ENCODE measurements at regions not wholly inside any gene's neighbourhood (a gene's known extent, or its start where the extent isn't known, plus 50 kb on each side); places are given as distances from the start of the nearest gene placed in this dataset.

DNA sequence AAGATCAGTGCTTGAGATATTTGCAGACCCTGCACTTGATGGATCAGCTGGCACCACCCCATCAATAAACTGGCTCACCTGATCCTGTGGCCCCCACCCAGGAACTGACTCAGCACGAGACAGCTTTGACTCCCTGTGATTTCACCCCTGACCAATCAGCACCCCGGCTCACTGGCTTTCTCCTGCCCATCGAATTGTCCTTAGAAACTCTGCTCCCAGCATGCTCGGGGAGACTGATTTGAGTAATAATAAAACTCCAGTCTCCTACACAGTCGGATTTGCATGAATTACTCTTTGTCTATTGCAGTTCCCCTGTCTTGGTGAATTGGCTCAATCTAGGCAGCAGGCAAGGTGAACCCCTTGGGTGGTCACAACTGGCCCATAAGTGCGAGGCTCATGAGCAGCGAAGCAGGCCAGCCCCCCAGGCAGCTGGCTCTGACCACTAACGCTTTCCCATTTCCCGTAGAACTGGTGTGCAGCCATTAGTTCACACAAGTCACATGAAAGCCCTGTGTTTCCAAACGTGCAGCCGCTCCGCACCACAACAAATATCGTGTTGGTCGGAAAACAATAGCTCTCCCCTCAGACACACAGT, 79.6 kb downstream of the RSPH3 start:
- H3K4me3 Mint-ChIP-seq = no peak overlapping the region
- no peaks in the 10 kb centered on the region for H3K36me3 Mint-ChIP-seq (ENCODE audit: low read depth)
- no peak for ATAC-seq (replicated peaks)
- no peak overlapping the region for H3K27ac Mint-ChIP-seq
- H3K27me3 Mint-ChIP-seq = no peaks in the 10 kb centered on the region
- H3K4me1 Mint-ChIP-seq = peaks cover 4% of the 10 kb centered on the region
- H3K9me3 Mint-ChIP-seq = no peaks in the 10 kb centered on the region

GRCh38 chr6:158919865-158920264, 80.1 kb downstream of the RSPH3 start:
- Mint-ChIP-seq H3K9me3 (no peaks in the 10 kb centered on the region), H3K27ac (no peak overlapping the region), H3K27me3 (no peaks in the 10 kb centered on the region), H3K4me3 (no peak overlapping the region), H3K4me1 (peaks cover 4% of the 10 kb centered on the region), H3K36me3 (ENCODE audit: low read depth) (no peaks in the 10 kb centered on the region)
- ATAC-seq (replicated peaks) = no peak

DNA sequence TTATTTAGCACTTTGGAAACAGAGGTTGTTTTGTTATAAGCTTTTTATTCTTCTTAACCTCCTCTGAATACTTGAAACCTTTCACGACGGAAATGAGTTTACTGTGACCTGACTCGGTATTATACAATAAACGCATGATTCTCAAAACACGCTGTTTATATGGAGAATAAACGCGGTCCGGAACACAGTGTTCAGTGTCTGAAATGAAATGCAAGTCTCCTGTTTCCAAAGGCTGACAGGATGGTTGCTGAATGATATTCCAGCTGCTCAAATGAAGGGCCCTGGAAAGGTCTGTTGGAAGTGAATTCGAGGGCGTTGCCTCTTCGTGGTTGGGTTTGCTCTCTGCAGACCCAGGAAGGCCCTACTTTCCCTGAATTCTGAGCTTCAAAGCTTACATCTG, 83.4 kb downstream of the RSPH3 start:
- no peak overlapping the region for H3K4me3 Mint-ChIP-seq
- H3K27me3 Mint-ChIP-seq = no peaks in the 10 kb centered on the region
- peaks cover 17% of the 10 kb centered on the region for H3K4me1 Mint-ChIP-seq
- H3K27ac Mint-ChIP-seq = no peak overlapping the region
- H3K9me3 Mint-ChIP-seq = no peaks in the 10 kb centered on the region
- no peak for ATAC-seq (replicated peaks)
- no peaks in the 10 kb centered on the region for H3K36me3 Mint-ChIP-seq (ENCODE audit: low read depth)

DNA sequence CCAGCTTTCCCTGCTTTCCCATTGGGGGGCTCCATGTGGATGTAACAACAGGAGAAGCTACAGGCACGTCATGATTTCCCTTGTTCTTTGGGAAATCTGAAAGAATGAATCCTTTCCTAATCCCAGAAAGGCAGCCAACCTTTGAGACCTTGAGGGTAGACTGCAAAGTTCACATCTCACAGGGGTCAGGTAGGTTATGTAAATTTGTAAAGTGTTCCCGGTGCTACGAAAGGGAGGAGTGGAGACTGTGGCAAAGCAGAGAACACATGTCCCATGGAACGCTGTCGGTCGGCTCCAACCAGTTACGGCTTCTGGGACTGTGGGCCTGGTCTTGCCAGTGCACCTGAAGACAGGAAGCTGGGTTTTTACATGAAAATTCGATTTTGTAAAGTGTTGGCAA, 85.1 kb downstream of the RSPH3 start:
- Mint-ChIP-seq H3K4me3 (no peak overlapping the region), H3K9me3 (no peaks in the 10 kb centered on the region), H3K27ac (no peak overlapping the region), H3K27me3 (no peaks in the 10 kb centered on the region), H3K36me3 (ENCODE audit: low read depth) (no peaks in the 10 kb centered on the region), H3K4me1 (peaks cover 19% of the 10 kb centered on the region)
- no peak for ATAC-seq (replicated peaks)

DNA sequence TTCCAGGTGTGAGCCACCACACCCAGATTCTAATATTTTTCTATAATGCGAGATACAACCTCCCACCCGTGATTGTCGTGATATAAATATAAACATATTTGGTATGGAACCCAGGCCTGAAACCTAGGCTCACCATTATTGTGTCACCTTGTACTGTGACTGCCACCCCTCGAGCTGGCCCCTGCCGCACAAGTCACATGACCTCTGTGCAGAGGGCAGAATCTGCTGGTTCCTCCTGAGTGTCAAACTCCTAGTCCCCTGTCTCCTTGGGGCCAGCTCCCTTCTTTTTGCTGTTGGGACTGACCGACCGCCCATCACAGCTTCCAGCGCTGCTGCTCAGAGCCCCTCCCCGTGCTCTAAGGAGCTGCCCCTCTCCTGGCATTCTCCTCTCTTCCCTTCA, 86.4 kb downstream of the RSPH3 start:
- Mint-ChIP-seq H3K27me3 (no peaks in the 10 kb centered on the region), H3K9me3 (no peaks in the 10 kb centered on the region), H3K27ac (no peak overlapping the region), H3K36me3 (ENCODE audit: low read depth) (no peaks in the 10 kb centered on the region), H3K4me1 (peaks cover 19% of the 10 kb centered on the region), H3K4me3 (no peak overlapping the region)
- ATAC-seq (replicated peaks) = no peak

GRCh38 chr6:158912655-158913054, 87.3 kb downstream of the RSPH3 start:
- Mint-ChIP-seq H3K27ac (peak overlapping the region; percentile 17), H3K36me3 (ENCODE audit: low read depth) (no peaks in the 10 kb centered on the region), H3K4me1 (peaks cover 16% of the 10 kb centered on the region), H3K9me3 (peaks cover 4% of the 10 kb centered on the region), H3K27me3 (no peaks in the 10 kb centered on the region), H3K4me3 (peak overlapping the region; percentile 53)
- peak; percentile 62 for ATAC-seq (replicated peaks)

DNA sequence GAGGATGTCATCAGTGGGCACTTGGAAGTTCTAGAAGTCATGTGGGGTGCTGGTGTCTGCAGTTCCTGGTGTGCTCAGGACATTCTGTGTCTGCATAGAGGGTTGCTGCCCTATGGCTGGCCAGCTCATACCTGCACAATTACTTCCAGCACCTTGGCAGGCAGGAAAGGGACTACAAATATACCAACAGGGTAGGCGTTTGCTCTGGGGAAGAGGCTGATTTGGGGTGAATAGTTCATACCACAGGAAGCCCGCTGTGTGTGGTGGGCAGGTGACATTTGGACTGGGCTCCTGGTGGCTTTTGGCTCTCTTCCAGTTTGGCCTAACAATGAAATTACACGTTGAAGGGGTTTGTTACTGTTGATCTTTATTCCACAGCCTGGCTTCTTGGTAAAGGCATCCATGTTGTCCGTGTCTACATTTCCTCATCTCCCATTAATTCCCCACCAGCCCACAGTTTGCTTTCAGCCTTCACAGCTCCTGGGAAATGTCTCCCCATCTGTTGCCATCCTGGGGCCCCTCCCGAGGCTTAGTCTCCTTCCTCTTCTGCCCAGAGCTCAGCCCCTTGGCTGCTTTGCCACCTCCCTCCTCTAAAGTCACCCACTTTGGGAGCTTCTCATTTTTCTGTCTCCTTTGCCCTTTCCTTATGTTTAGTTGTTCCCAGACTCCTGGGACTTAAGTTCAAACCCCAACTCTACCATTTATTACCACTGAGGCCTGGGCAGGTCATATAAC, 88.1 kb downstream of the RSPH3 start:
- H3K9me3 Mint-ChIP-seq = peaks cover 4% of the 10 kb centered on the region
- H3K36me3 Mint-ChIP-seq (ENCODE audit: low read depth) = no peaks in the 10 kb centered on the region
- H3K4me3 Mint-ChIP-seq = peak overlapping the region; percentile 53
- peak; percentile 76 for ATAC-seq (replicated peaks)
- H3K27ac Mint-ChIP-seq = peak overlapping the region; percentile 17
- H3K4me1 Mint-ChIP-seq = peaks cover 14% of the 10 kb centered on the region
- no peaks in the 10 kb centered on the region for H3K27me3 Mint-ChIP-seq

- Mint-ChIP-seq H3K36me3 (ENCODE audit: low read depth) (no peaks in the 10 kb centered on the region), H3K27me3 (no peaks in the 10 kb centered on the region), H3K27ac (no peak overlapping the region), H3K4me1 (peaks cover 14% of the 10 kb centered on the region), H3K4me3 (peak overlapping the region; percentile 53), H3K9me3 (peaks cover 10% of the 10 kb centered on the region)
- ATAC-seq (replicated peaks) = no peak
These were observed 89.2 kb downstream of the RSPH3 start for GRCh38 chr6:158910484-158911440.

DNA sequence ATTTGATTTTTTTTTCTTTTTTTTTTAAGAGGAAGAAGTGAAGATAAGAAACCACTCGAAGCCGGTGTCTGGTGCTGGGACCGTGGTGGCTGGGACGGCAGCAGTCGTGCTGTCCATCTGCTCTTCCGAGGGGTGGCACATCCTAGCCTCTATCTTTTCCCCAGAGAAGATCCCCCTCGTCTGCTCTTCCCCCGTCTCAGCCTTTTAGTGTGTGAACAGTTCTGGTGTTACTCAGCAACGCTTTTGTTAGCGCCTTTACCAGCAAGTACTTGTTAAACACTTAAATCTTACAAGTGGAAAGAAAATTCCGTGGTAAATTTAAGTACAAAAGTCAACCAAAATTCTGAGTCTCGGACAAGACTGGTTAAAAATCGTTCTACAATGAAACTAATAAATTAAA, 90.1 kb downstream of the RSPH3 start:
- no peaks in the 10 kb centered on the region for H3K27me3 Mint-ChIP-seq
- ATAC-seq (replicated peaks) = no peak
- no peaks in the 10 kb centered on the region for H3K36me3 Mint-ChIP-seq (ENCODE audit: low read depth)
- H3K9me3 Mint-ChIP-seq = peaks cover 18% of the 10 kb centered on the region
- H3K27ac Mint-ChIP-seq = no peak overlapping the region
- H3K4me3 Mint-ChIP-seq = peak overlapping the region; percentile 53
- H3K4me1 Mint-ChIP-seq = peaks cover 14% of the 10 kb centered on the region

- Mint-ChIP-seq H3K4me1 (peaks cover 14% of the 10 kb centered on the region), H3K27me3 (no peaks in the 10 kb centered on the region)
These were observed 89.4 kb upstream of the EZR start for GRCh38 chr6:158908606-158909005.

GRCh38 chr6:158907931-158908330, 88.8 kb upstream of the EZR start:
- H3K36me3 Mint-ChIP-seq (ENCODE audit: low read depth) = no peaks in the 10 kb centered on the region
- H3K9me3 Mint-ChIP-seq = peaks cover 20% of the 10 kb centered on the region
- ATAC-seq (replicated peaks) = no peak
- no peak overlapping the region for H3K4me3 Mint-ChIP-seq
- no peak overlapping the region for H3K27ac Mint-ChIP-seq
- H3K4me1 Mint-ChIP-seq = peaks cover 14% of the 10 kb centered on the region
- no peaks in the 10 kb centered on the region for H3K27me3 Mint-ChIP-seq

More at GRCh38 chr6:158908606-158909005, 89.4 kb upstream of the EZR start:
- H3K9me3 Mint-ChIP-seq = peaks cover 20% of the 10 kb centered on the region
- H3K36me3 Mint-ChIP-seq (ENCODE audit: low read depth) = no peaks in the 10 kb centered on the region
- no peak overlapping the region for H3K4me3 Mint-ChIP-seq
- no peak for ATAC-seq (replicated peaks)
- no peak overlapping the region for H3K27ac Mint-ChIP-seq

- H3K4me1 Mint-ChIP-seq = peaks cover 5% of the 10 kb centered on the region
- peaks cover 20% of the 10 kb centered on the region for H3K9me3 Mint-ChIP-seq
- H3K27ac Mint-ChIP-seq = no peak overlapping the region
- no peak overlapping the region for H3K4me3 Mint-ChIP-seq
- H3K36me3 Mint-ChIP-seq (ENCODE audit: low read depth) = no peaks in the 10 kb centered on the region
- H3K27me3 Mint-ChIP-seq = no peaks in the 10 kb centered on the region
- no peak for ATAC-seq (replicated peaks)
These were observed 87.8 kb upstream of the EZR start for GRCh38 chr6:158906926-158907325.

GRCh38 chr6:158905277-158905676, 86.1 kb upstream of the EZR start:
- Mint-ChIP-seq H3K4me1 (no peaks in the 10 kb centered on the region), H3K27me3 (no peaks in the 10 kb centered on the region), H3K9me3 (peaks cover 20% of the 10 kb centered on the region), H3K36me3 (ENCODE audit: low read depth) (no peaks in the 10 kb centered on the region), H3K27ac (no peak overlapping the region), H3K4me3 (no peak overlapping the region)
- no peak for ATAC-seq (replicated peaks)

DNA sequence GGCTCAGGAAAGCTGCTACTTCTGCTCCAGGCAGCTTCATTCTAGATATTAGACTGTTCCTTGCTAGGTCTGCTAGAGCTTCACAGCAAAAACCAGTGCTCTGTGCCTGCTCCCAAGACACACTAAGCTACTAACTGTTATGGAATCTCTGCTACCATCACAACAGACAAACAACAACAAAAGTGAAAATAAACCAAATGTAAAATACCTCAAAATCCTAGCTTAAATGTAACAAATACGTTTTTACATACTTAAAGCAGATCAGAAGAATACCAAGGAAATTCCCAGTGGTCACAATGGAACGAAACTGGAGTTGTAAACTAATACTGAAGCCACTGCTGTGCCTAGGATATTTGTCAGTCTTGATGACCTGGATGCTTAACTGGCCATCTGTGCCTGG, 84.6 kb upstream of the EZR start:
- H3K4me1 Mint-ChIP-seq = no peaks in the 10 kb centered on the region
- H3K36me3 Mint-ChIP-seq (ENCODE audit: low read depth) = no peaks in the 10 kb centered on the region
- no peak overlapping the region for H3K4me3 Mint-ChIP-seq
- peaks cover 20% of the 10 kb centered on the region for H3K9me3 Mint-ChIP-seq
- H3K27ac Mint-ChIP-seq = no peak overlapping the region
- H3K27me3 Mint-ChIP-seq = no peaks in the 10 kb centered on the region
- no peak for ATAC-seq (replicated peaks)

Data from activated T-helper 17 cell treated with anti-CD3 and anti-CD28 coated beads, Interleukin-2, amount 50 U/mL, for 72 hours (primary cell).